Osteoblast (primary cell): ENCODE measurements at regions not wholly inside any gene's neighbourhood (a gene's known extent, or its start where the extent isn't known, plus 50 kb on each side); places are given as distances from the start of the nearest gene placed in this dataset.

ENCODE experiments used
- DNase-seq: peaks from one replicate; pipeline ENCODE4 v3.0.0; 2011; ENCODE audit warnings: low spot score, mixed read lengths; ENCODE audit not compliant: insufficient read length; ENCODE audit errors: missing footprints
- H2AFZ ChIP-seq: 2 replicates; pipeline ENCODE4 v1.6.0; 2011; ENCODE audit warnings: mild to moderate bottlenecking, low read length
- H3K27ac ChIP-seq: 2 replicates; pipeline ENCODE4 v1.5.1; 2011; ENCODE audit warnings: mild to moderate bottlenecking, low read depth, low read length, moderate library complexity
- H3K27me3 ChIP-seq: 2 replicates; pipeline ENCODE4 v1.6.0; 2012; ENCODE audit warnings: mild to moderate bottlenecking, control low read depth, inconsistent platforms, low read length, moderate library complexity; ENCODE audit not compliant: insufficient read depth
- H3K36me3 ChIP-seq: 2 replicates; pipeline ENCODE4 v1.5.1; 2011; ENCODE audit warnings: mild to moderate bottlenecking, low read length, control low read depth, moderate library complexity; ENCODE audit not compliant: insufficient read depth
- H3K4me1 ChIP-seq: 2 replicates; pipeline ENCODE4 v1.5.1; 2011; ENCODE audit warnings: mild to moderate bottlenecking, low read length, control low read depth, moderate library complexity; ENCODE audit not compliant: insufficient read depth
- H3K4me2 ChIP-seq: 2 replicates; pipeline ENCODE4 v1.6.0; 2011; ENCODE audit warnings: mild to moderate bottlenecking, low read length; ENCODE audit not compliant: insufficient read depth
- H3K4me3 ChIP-seq: fragments of 200-600 bp; sonication (generic); 3 replicates; pipeline ENCODE4 v1.5.1; 2012; ENCODE audit warnings: mild to moderate bottlenecking, low read length, inconsistent platforms; ENCODE audit not compliant: insufficient read depth
- H3K79me2 ChIP-seq: 2 replicates; pipeline ENCODE4 v1.6.0; 2012; ENCODE audit warnings: mild to moderate bottlenecking, low read length, control low read depth, inconsistent platforms; ENCODE audit not compliant: insufficient read depth
- H3K9me3 ChIP-seq: 2 replicates; pipeline ENCODE4 v1.5.1; 2011; ENCODE audit warnings: low read depth, low read length, control low read depth
- H4K20me1 ChIP-seq: 2 replicates; pipeline ENCODE4 v1.6.0; 2012; ENCODE audit warnings: mild to moderate bottlenecking, low read length, control low read depth; ENCODE audit not compliant: insufficient read depth
- CTCF ChIP-seq: IDR thresholded peaks from 2 replicates; pipeline ENCODE4 v1.5.1; 2011; ENCODE audit warnings: mild to moderate bottlenecking, low read depth, low read length, moderate library complexity; ENCODE audit errors: extremely low read depth

GRCh38 chr10:26355241-26355640 lies 82.9 kb upstream of the APBB1IP start:
- no peaks in the 10 kb centered on the region for H4K20me1 ChIP-seq
- no peaks in the 10 kb centered on the region for H3K9me3 ChIP-seq
- DNase-seq = no peak
- no peak overlapping the region for H3K4me2 ChIP-seq
- H3K27ac ChIP-seq = no peak overlapping the region
- no peaks in the 10 kb centered on the region for H3K4me1 ChIP-seq
- H3K79me2 ChIP-seq = no peaks in the 10 kb centered on the region
- no peak overlapping the region for H2AFZ ChIP-seq
- no peak for TF ChIP-seq CTCF
- no peaks in the 10 kb centered on the region for H3K27me3 ChIP-seq
- H3K4me3 ChIP-seq = no peak overlapping the region
- no peaks in the 10 kb centered on the region for H3K36me3 ChIP-seq

GRCh38 chr10:26357203-26357602 lies 80.9 kb upstream of the APBB1IP start:
- H3K27ac ChIP-seq = no peak overlapping the region
- no peak overlapping the region for H3K4me3 ChIP-seq
- H3K79me2 ChIP-seq = no peaks in the 10 kb centered on the region
- no peak for DNase-seq
- H3K27me3 ChIP-seq = no peaks in the 10 kb centered on the region
- H3K9me3 ChIP-seq = no peaks in the 10 kb centered on the region
- no peak overlapping the region for H3K4me2 ChIP-seq
- no peak for TF ChIP-seq CTCF
- H2AFZ ChIP-seq = no peak overlapping the region
- H3K36me3 ChIP-seq = no peaks in the 10 kb centered on the region
- H3K4me1 ChIP-seq = no peaks in the 10 kb centered on the region
- H4K20me1 ChIP-seq = no peaks in the 10 kb centered on the region

- Histone ChIP-seq H3K27ac (no peak overlapping the region), H4K20me1 (no peaks in the 10 kb centered on the region), H3K27me3 (no peaks in the 10 kb centered on the region), H3K36me3 (no peaks in the 10 kb centered on the region), H3K4me2 (no peak overlapping the region), H3K9me3 (no peaks in the 10 kb centered on the region), H2AFZ (no peak overlapping the region), H3K4me3 (no peak overlapping the region), H3K4me1 (no peaks in the 10 kb centered on the region), H3K79me2 (no peaks in the 10 kb centered on the region)
- TF ChIP-seq CTCF = no peak
- no peak for DNase-seq
Measured at GRCh38 chr10:26358071-26358470, 80.1 kb upstream of the APBB1IP start.

- DNase-seq = no peak
- Histone ChIP-seq H3K9me3 (no peaks in the 10 kb centered on the region), H3K36me3 (no peaks in the 10 kb centered on the region), H4K20me1 (no peaks in the 10 kb centered on the region), H3K27ac (no peak overlapping the region), H2AFZ (no peak overlapping the region), H3K4me2 (no peak overlapping the region), H3K79me2 (no peaks in the 10 kb centered on the region), H3K4me3 (no peak overlapping the region), H3K4me1 (no peaks in the 10 kb centered on the region), H3K27me3 (no peaks in the 10 kb centered on the region)
- no peak for TF ChIP-seq CTCF
Measured at GRCh38 chr10:26359670-26360069, 78.5 kb upstream of the APBB1IP start.
